ENCODE measurements at regions not wholly inside any gene's neighbourhood (a gene's known extent, or its start where the extent isn't known, plus 50 kb on each side); places are given as distances from the start of the nearest gene placed in this dataset.

DNA sequence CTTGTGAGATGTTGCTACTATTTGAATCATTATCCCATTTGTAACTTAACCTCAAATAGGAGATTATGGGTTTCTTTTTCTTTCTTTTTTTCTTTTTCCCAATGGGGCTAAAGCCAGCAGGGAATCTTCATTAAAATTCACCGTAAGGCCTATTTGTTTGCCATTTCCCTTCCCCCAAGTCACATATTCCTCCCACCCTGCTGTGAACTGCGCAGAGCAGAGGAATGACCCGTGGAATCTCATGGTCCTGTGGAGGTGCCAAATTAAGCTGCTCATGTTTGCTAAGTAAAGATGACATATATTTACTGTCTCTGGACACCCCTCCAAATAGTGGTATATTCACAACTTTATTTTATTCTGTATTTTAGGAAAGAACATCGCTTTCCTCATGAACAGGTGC lies 699.3 kb downstream of the RNF144B start:
- intact Hi-C loops (cut with micrococcal nuclease): no loop called here
- Histone ChIP-seq H3K27ac (ENCODE audit: low read depth, low read length) (no peak overlapping the region), H4K20me1 (ENCODE audit: insufficient read depth) (no peaks in the 10 kb centered on the region), H3K4me3 (replicated peaks in 1 of 2; ENCODE audit: low read depth in 1 of 2, low read length in 2 of 2) (no peak overlapping the region), H3K9ac (ENCODE audit: low read length) (no peak overlapping the region), H3K9me3 (ENCODE audit: control insufficient read depth in 1 of 2, insufficient read depth in 1 of 2, low read depth in 1 of 2, low read length in 2 of 2) (no peaks in the 10 kb centered on the region), H3K27me3 (ENCODE audit: insufficient read depth, low read length) (no peaks in the 10 kb centered on the region), H3K36me3 (ENCODE audit: control insufficient read depth in 1 of 2, insufficient read depth in 2 of 2, low read length in 2 of 2) (no peaks in the 10 kb centered on the region), H3K4me2 (ENCODE audit: low read length) (no peak overlapping the region), H2AFZ (ENCODE audit: low read depth, low read length, poor library complexity, severe bottlenecking) (no peak overlapping the region), H3K4me1 (ENCODE audit: control insufficient read depth in 1 of 2, insufficient read depth in 2 of 2, low read length in 2 of 2) (no peaks in the 10 kb centered on the region), H3K9me2 (ENCODE audit: insufficient read depth) (no peaks in the 10 kb centered on the region), H3K79me2 (ENCODE audit: insufficient read depth, low read length) (no peaks in the 10 kb centered on the region)
- ATAC-seq (no peak), DNase-seq (ENCODE audit: low read depth, low spot score) (no peak)
- ChIA-PET RAD21 (ENCODE audit: low non-redundant PET in 1 of 2, low total read pairs in 2 of 2, uncharacterized antibody in 2 of 2, unreplicated experiment in 2 of 2) (no interaction called here), POLR2A (no interaction called here), CTCF (no interaction called here)
- BruUV-seq (replicated peaks): no TSS peak
- TF ChIP-seq TCF7L2 (IDR thresholded peaks at IDR 0.05; ENCODE audit: borderline replicate concordance, extremely low read depth, insufficient read depth, insufficient read length) (no peak), SRF (IDR thresholded peaks at IDR 0.05; ENCODE audit: low read depth) (no peak), EZH2 (IDR thresholded peaks at IDR 0.05) (no peak), POLR2AphosphoS5 (IDR thresholded peaks at IDR 0.05; ENCODE audit: low read depth, low read length) (no peak), ZNF274 (IDR thresholded peaks at IDR 0.05; ENCODE audit: low read depth, low read length) (no peak), YY1 (IDR thresholded peaks at IDR 0.05; ENCODE audit: extremely low read depth, insufficient replicate concordance, low read depth, low read length) (no peak), JUND (IDR thresholded peaks at IDR 0.05) (no peak), CBX3 (IDR thresholded peaks at IDR 0.05; ENCODE audit: low read depth) (no peak), SP1 (IDR thresholded peaks at IDR 0.05; ENCODE audit: low read depth) (no peak)
- TF ChIP-seq, protein P1, sequence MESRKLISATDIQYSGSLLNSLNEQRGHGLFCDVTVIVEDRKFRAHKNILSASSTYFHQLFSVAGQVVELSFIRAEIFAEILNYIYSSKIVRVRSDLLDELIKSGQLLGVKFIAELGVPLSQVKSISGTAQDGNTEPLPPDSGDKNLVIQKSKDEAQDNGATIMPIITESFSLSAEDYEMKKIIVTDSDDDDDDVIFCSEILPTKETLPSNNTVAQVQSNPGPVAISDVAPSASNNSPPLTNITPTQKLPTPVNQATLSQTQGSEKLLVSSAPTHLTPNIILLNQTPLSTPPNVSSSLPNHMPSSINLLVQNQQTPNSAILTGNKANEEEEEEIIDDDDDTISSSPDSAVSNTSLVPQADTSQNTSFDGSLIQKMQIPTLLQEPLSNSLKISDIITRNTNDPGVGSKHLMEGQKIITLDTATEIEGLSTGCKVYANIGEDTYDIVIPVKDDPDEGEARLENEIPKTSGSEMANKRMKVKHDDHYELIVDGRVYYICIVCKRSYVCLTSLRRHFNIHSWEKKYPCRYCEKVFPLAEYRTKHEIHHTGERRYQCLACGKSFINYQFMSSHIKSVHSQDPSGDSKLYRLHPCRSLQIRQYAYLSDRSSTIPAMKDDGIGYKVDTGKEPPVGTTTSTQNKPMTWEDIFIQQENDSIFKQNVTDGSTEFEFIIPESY (IDR thresholded peaks at IDR 0.05; ENCODE audit: extremely low read depth, insufficient replicate concordance, low read length): no peak
- TF ChIP-seq, protein P2, sequence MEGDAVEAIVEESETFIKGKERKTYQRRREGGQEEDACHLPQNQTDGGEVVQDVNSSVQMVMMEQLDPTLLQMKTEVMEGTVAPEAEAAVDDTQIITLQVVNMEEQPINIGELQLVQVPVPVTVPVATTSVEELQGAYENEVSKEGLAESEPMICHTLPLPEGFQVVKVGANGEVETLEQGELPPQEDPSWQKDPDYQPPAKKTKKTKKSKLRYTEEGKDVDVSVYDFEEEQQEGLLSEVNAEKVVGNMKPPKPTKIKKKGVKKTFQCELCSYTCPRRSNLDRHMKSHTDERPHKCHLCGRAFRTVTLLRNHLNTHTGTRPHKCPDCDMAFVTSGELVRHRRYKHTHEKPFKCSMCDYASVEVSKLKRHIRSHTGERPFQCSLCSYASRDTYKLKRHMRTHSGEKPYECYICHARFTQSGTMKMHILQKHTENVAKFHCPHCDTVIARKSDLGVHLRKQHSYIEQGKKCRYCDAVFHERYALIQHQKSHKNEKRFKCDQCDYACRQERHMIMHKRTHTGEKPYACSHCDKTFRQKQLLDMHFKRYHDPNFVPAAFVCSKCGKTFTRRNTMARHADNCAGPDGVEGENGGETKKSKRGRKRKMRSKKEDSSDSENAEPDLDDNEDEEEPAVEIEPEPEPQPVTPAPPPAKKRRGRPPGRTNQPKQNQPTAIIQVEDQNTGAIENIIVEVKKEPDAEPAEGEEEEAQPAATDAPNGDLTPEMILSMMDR (IDR thresholded peaks at IDR 0.05 in 2 of 3, conservative IDR thresholded peaks at IDR 0.05 in 1 of 3; ENCODE audit: borderline replicate concordance in 1 of 3, insufficient read depth in 1 of 3, low read depth in 2 of 3, low read length in 2 of 3): no peak
- TF ChIP-seq, protein P3, sequence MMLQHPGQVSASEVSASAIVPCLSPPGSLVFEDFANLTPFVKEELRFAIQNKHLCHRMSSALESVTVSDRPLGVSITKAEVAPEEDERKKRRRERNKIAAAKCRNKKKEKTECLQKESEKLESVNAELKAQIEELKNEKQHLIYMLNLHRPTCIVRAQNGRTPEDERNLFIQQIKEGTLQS (IDR thresholded peaks at IDR 0.05): no peak
